GM19240 (cell line): ENCODE measurements at regions not wholly inside any gene's neighbourhood (a gene's known extent, or its start where the extent isn't known, plus 50 kb on each side); places are given as distances from the start of the nearest gene placed in this dataset.

Experiments used
- DNase-seq: peaks from one replicate; pipeline ENCODE4 v3.0.0; 2011; ENCODE audit warnings: low spot score; ENCODE audit not compliant: insufficient read length

DNA sequence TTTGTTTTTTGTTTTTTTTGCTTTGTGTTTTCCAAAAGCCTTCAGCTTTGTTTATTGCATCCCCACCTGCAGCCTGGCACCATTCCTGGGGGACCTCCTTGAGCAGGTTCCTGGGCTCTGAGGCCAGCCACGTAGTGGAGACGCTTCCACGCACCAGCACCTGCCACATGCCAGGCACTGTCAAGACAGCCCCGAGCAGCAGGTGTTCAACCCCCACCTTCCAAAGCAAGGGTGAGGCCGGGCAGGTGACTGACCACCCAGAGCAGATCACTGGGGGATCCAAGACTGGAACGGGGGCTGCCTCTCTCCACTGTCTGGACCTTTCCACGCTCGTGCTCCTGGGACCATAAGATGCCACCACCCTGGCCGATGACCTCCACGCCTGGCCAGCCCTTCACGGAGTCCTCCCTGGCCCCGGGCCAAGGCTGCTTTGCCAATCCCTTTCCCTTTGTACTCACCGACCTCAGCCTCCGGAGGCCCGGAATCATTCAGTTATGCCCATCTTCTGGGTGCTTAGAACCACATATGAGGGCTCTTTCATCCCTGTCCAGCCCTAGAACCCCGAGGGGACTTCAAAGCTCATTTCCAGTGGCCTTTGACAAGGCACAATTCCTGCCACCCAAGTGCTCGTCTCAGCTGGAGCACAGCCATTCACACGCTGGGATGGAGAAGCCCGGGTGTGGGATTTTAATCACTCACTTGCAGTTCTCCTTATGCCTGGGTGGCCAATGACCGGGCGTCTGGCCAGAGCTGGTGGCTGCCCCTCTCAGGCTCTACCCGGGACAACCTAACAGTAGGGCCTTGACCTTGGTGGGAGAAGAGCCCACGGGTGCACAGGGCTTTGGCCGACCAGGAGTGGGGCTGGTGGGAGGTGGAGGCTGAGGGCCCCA is 330.8 kb downstream of the NPHP4 start:
- no peak for DNase-seq

DNA sequence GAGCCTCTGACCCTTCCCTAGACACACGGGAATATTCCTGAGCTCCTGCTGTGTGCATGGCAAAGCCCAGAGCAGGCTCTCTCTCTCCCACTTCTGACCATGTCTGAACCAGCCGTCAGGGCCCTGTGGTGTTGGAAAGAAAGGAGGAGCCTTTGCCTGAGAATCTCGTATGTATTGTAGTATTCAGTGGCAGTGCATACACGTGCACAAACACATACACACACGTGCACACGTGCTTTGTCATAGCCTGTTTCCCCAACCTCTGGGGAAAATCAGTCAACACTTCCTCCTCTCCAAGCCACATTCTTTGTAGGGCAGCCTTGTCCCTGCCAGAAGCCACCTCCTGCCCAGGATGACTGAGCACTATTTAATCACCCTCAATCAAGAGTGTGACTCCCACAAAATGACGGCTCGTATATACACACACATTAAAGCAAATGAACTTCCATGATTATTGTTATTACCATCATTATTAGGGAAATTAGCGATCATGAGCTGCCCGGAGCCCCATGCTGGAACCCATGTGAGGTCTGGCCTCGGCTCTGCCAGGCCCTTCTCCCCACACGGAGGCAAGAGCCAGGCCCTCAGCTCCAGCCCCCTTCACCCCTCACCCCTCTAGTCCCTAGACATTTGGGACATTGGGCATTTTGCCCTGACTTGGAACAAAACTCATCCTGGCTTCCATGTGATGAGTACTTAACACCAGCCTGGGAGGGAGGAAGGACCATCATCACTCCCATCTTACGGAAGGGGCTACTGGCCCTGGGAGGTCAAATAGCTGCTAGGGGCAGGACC is 331.9 kb downstream of the NPHP4 start:
- no peak for DNase-seq

DNA sequence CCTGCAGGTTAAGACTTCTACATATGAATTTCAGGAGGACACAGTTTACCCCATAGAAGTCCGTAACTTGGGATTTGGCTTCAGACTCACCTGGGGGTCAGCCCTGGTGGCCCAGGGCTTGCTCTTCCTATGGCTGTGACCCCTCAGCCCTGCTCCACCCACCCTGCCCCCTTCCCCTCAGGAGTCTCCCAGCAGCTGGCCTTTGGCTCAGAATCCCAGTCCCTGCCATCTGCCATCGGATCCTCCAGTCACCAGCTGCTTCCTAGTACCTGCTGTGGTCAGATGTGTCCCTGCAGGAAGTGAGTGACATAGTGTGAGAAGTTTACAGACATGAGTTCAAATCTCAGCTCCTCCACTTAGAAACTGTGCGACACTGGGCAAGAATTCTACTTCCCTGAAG is 332.6 kb downstream of the NPHP4 start:
- DNase-seq = no peak

- no peak for DNase-seq
Observed at GRCh38 chr1:5658340-5659316, 333.6 kb downstream of the NPHP4 start.

DNA sequence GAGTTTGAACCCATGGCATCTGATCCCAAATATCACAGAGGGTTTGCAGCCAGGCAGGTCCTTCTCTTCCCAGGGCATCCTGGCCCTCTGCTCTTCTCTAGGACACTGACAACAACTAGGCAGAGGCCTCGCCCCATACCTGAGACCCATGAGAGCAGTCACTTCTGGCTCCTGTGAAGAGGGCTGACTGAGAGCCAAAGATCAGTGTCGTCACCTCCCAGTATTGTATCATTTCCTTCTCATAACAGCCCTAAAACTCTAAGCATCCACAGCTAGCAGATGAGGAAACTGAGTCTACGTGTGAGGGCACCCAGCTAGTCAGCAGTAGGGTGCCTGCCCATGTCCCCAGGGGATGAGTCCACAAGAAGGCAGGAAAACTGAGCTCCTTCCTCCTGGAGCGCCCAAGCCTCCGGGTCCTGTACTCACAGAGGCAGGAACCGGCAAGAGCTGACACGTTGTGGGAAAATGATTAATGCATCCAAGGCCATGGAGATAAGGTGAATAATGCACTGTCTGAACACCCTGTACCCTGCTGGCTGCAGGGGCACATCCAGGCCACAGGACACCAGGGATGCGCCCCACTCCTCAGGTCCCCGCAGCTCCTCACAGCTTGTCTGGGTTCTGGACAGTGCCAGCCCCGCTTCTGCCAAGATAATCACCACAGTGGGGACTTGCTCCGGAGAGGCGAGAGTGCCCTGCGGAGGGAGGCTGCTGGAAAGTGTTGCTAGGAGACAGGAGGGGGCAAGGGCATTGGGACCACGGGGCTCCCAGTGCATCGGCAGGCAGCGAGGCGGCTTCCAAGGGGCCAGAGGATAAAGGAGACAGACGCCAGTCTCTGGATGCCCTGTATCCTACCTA is 340.0 kb downstream of the NPHP4 start:
- DNase-seq = no peak

DNA sequence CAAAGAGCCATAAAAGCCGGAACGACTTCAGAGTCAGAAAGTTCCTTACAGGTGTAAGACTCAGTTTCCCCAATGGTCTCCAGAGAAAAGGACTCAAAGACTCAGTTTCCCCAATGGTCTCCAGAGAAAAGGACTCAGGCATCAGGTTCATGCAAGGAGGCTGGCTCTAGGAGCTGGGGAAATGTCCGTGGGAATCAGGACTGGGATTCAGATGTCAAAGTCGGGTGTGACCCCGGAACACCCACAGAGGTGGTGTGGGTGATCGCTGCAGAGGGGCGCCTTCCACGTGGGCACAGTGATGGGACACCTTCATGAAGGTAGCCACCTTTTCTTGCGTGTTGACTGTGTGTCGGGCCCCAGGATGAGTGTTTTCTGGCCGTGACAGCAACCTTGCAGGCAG is 340.8 kb downstream of the NPHP4 start:
- DNase-seq = no peak

DNA sequence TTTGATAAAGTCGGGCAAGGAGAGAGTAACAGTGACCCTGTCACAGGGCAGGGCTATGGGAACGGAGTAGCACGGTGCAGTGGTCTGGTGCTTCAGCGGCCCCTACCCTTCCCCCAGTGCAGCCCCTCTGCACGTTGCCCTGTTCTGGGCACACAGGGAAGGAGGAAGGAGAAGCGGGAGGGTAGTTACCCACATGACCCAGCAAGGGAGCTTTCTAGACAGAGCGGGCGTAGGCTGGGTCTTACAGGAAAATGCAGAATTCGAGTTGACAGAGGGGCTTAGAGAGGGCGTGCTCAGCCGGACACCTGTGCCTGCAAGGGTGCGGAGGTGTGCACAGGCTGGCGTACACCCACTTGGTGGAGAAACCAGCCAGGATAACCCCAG is 341.2 kb downstream of the NPHP4 start:
- DNase-seq = no peak

DNA sequence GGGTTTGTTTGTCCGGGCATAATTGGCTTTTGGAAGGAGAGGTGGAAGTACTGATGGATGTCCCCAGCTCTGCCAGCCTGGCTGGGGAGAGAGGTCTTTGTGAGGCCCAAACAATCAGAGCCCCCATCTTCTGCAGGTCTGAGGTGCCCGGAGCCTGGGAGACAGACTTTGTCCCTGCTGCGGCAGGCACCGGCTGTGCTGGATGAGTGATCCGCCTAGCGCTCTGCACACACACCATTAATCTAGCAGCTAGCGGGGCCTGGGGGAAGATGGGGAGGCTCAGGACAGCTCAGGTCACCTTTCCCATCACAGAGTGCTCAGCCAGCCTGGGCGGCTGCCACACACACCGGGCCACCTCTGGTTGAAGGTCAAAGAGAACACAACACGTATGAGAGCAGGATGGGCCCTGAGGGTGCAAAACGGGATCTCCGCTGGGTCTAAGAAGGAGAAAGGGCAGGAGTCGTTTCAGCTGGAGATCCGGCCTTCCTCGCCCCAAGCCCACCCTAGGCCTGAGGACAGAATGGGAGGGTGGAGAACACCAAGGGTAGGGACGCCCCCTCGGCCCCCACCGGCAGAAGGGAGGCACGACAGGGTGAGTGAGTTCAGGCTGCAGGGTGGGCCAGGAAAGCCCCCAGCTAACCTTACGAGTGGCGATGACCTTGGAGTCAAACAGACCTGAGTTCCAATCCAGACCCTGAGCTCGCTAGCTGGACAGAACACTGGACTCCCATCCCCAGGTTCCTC is 341.8 kb downstream of the NPHP4 start:
- DNase-seq = no peak

- DNase-seq = no peak
Observed at GRCh38 chr1:5649795-5650194, 342.4 kb downstream of the NPHP4 start.

DNA sequence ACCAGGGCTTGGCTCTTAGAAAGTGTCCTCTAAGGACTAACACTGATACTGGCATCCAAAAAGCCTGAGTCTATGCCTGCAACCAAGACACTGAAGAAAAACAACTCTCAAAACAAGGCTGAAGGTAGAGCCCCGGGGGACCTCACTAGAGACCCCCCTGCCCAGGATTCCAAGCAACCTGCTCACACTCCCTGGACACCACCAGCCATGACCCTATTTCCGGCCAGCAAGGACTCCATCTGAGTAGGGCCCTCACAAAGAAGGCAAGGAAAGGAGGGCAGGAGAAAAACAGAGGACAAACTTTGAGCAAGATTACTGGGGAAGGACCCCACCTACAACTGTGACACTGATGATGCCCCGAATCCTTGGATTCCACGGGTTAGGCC is 343.1 kb downstream of the NPHP4 start:
- DNase-seq = no peak

DNA sequence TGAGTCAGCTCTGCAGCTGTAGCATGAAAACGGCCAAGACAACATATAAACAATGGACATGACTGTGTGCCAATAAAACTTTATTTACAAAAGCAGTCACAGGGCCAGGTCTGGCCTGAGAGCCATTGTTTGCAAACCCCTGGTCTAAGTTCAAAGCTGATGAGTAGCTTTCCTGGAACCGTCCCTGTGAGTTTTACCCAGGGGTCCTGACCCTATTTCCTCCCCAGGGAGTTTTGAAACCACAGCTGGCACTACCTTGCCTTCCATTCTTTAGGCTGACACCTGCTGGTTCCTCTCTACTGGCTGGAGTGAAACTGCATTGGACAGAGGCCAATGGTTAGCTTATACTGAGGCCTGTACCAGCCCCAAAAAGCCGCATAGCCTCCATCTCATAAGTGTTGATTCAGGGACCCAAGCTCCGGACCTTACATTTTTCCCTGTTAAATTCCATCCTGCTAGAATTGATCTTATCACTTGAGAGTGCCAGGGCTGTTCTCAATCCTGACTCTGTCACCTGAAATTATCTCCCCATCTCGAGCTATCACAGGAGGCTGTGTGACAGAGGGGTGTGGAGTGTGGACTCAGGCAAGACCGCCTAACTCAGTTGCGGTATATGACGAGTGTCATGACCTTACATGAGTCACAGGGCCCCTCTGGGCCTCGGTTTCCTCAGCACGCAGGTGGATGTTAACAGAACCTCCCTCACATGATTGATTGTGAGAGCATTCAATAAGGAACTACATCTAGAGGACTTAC is 343.6 kb downstream of the NPHP4 start:
- no peak for DNase-seq

GRCh38 chr1:5647234-5647633 is 345.0 kb downstream of the NPHP4 start:
- DNase-seq = no peak

DNA sequence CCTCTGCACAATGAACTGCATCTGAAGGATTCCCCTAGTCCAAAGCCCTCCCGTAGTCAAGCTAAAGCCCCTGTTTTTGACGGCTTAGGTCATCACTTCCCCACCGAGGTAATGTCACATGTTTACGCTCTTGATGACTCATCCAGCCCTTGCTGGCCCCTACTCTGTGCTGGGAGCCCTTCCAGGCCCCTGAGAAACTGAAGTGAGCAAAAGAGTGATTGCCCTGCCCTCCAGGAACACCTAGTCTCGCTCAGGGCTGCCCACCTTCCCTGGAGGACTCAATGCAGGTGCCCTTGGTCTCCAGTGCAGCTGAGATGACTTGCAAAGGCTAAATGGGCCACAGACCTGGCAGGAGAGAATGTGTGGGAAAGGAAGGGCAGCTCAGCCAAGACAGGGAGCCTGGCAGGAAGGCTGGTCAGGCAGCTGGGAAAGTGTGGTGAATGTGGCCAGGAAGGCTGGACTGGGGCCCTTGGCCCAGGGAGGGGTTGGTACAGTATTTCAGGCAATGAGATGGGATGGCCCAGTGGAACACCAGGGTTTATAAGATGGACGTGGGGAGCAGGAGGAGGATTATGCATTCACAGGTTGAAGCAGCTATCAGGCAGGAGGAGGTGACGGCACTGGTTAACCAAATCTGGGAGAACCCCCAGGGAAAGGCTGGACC is 345.6 kb downstream of the NPHP4 start:
- DNase-seq = no peak

- DNase-seq = no peak
Observed at GRCh38 chr1:5645929-5646328, 346.3 kb downstream of the NPHP4 start.

- DNase-seq = no peak
Observed at GRCh38 chr1:5645135-5645399, 347.2 kb downstream of the NPHP4 start.

DNA sequence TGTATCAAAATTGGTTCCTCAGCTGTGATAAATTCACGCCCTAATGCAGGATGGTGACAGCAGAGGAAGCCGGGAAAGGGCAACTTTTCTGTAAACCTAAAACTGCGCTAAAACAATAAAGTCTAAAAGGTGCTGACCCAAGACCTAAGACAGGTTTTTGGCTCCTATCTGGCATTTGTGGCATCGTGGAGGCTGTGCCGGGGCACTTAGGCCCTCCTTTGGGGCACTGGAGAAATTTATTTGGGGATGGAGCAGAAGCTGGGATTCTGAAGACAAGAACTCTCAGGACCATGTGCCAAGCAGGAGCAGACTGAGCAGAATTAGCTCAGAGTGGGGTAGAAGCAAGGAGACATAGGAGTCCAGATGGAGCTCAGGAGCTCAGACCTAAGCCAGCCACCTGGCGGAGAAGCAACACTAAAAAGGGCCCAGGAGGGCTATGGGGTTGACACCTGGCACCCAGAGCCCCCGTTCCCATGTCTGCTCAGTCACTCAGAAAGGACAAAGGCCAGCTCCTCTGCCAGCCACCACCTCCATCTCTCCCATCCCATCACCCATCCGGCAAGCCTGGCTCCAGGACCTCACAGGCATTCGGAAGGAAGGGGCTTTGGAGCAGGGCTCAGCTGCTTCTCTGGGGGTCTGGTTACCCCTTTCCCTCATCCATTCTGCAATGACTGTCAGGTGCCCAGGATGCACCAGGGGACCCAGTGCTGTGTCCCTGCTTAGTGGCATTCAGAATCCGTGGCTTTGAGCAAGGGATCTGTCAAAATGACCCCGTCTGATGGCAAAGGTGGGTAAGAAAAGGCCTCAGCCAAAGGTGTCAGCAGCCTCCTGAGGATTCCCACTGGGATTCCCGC is 347.7 kb downstream of the NPHP4 start:
- no peak for DNase-seq

- no peak for DNase-seq
Observed at GRCh38 chr1:5643360-5644107, 348.7 kb downstream of the NPHP4 start.
